Astrocyte (in vitro differentiated cells and primary cell): ENCODE measurements at regions not wholly inside any gene's neighbourhood (a gene's known extent, or its start where the extent isn't known, plus 50 kb on each side); places are given as distances from the start of the nearest gene placed in this dataset.

Experiments
- DNase-seq: peaks from one replicate; pipeline ENCODE4 v3.0.0-alpha.2; 2010; ENCODE audit warnings: low read depth
- FAIRE-seq: peaks from 2 replicates; lab custom pipeline; 2011; peaks lifted over from hg19 to GRCh38; lab: Jason Lieb, UNC
- H2AFZ ChIP-seq: 2 replicates; pipeline ENCODE4 v1.6.0; 2012; ENCODE audit warnings: low read depth, low read length, inconsistent platforms
- H3K27ac ChIP-seq: 2 replicates; pipeline ENCODE4 v1.5.1; 2011; ENCODE audit warnings: low read depth, low read length, inconsistent platforms
- H3K27me3 ChIP-seq: 2 replicates; pipeline ENCODE4 v1.6.0; 2011; ENCODE audit warnings: low read length, inconsistent platforms; ENCODE audit not compliant: insufficient read depth
- H3K36me3 ChIP-seq: 2 replicates; pipeline ENCODE4 v1.5.1; 2011; ENCODE audit warnings: low read length, inconsistent platforms; ENCODE audit not compliant: insufficient read depth
- H3K4me1 ChIP-seq: 2 replicates; pipeline ENCODE4 v1.5.1; 2011; ENCODE audit warnings: low read length, inconsistent platforms; ENCODE audit not compliant: insufficient read depth
- H3K4me2 ChIP-seq: 2 replicates; pipeline ENCODE4 v1.6.0; 2012; ENCODE audit warnings: low read length, inconsistent platforms
- H3K4me3 ChIP-seq: 2 replicates; pipeline ENCODE4 v1.5.1; 2011; ENCODE audit warnings: low read depth, mild to moderate bottlenecking, low read length, inconsistent platforms; ENCODE audit not compliant: insufficient read depth
- H3K79me2 ChIP-seq: 2 replicates; pipeline ENCODE4 v1.6.0; 2012; ENCODE audit warnings: mild to moderate bottlenecking, low read length, inconsistent platforms; ENCODE audit not compliant: insufficient read depth
- H3K9ac ChIP-seq: 2 replicates; pipeline ENCODE4 v1.6.0; 2012; ENCODE audit warnings: mild to moderate bottlenecking, low read length, inconsistent platforms
- H3K9me3 ChIP-seq: 2 replicates; pipeline ENCODE4 v1.5.1; 2012; ENCODE audit warnings: low read depth, mild to moderate bottlenecking, low read length, inconsistent platforms; ENCODE audit not compliant: insufficient read depth
- H4K20me1 ChIP-seq: 2 replicates; pipeline ENCODE4 v1.6.0; 2012; ENCODE audit warnings: low read length, inconsistent platforms; ENCODE audit not compliant: insufficient read depth
- H3K27ac Mint-ChIP-seq: one replicate; pipeline ENCODE4 v1.8.0; 2021; ENCODE audit warnings: mild to moderate bottlenecking, mixed read lengths; ENCODE audit not compliant: unreplicated experiment
- H3K27me3 Mint-ChIP-seq: one replicate; pipeline ENCODE4 v1.8.0; 2021; ENCODE audit warnings: low read depth, mixed read lengths; ENCODE audit not compliant: unreplicated experiment
- H3K36me3 Mint-ChIP-seq: one replicate; pipeline ENCODE4 v1.8.0; 2021; ENCODE audit warnings: low read depth, mixed read lengths; ENCODE audit not compliant: unreplicated experiment
- H3K4me1 Mint-ChIP-seq: one replicate; pipeline ENCODE4 v1.8.0; 2021; ENCODE audit warnings: low read depth, mixed read lengths; ENCODE audit not compliant: unreplicated experiment
- H3K4me3 Mint-ChIP-seq: one replicate; pipeline ENCODE4 v1.8.0; 2021; ENCODE audit warnings: mild to moderate bottlenecking, moderate library complexity, mixed read lengths; ENCODE audit not compliant: unreplicated experiment
- H3K9me3 Mint-ChIP-seq: one replicate; pipeline ENCODE4 v1.8.0; 2021; ENCODE audit warnings: mild to moderate bottlenecking, mixed read lengths; ENCODE audit not compliant: unreplicated experiment
- CTCF ChIP-seq: IDR thresholded peaks from 2 replicates; pipeline ENCODE4 v1.5.1; 2011; ENCODE audit warnings: low read depth, mild to moderate bottlenecking, inconsistent platforms, low read length, moderate library complexity; ENCODE audit not compliant: insufficient read depth
- EZH2 ChIP-seq: IDR thresholded peaks from 2 replicates; pipeline ENCODE4 v1.6.1; 2012; ENCODE audit warnings: mild to moderate bottlenecking, low read length, inconsistent platforms; ENCODE audit not compliant: insufficient read depth

- no peaks in the 10 kb centered on the region for H3K9me3 ChIP-seq
- Mint-ChIP-seq H3K4me3 (no peak overlapping the region), H3K27ac (no peak overlapping the region), H3K36me3 (no peaks in the 10 kb centered on the region), H3K9me3 (no peaks in the 10 kb centered on the region), H3K4me1 (no peaks in the 10 kb centered on the region), H3K27me3 (no peaks in the 10 kb centered on the region)
- H3K36me3 ChIP-seq, result no peaks in the 10 kb centered on the region
- no peak overlapping the region for H3K27ac ChIP-seq
- no peak overlapping the region for H3K4me3 ChIP-seq
- H3K79me2 ChIP-seq, result no peaks in the 10 kb centered on the region
- H3K4me2 ChIP-seq, result no peak overlapping the region
- TF ChIP-seq CTCF (no peak), EZH2 (no peak)
- H3K4me1 ChIP-seq, result no peaks in the 10 kb centered on the region
- no peak for FAIRE-seq
- no peak for DNase-seq
- H4K20me1 ChIP-seq, result no peaks in the 10 kb centered on the region
- no peak overlapping the region for H3K9ac ChIP-seq
- peak overlapping the region; percentile 23 for H2AFZ ChIP-seq
- no peaks in the 10 kb centered on the region for H3K27me3 ChIP-seq
These were observed 166.9 kb upstream of the DIO2 start for GRCh38 chr14:80378084-80378690.

- Histone ChIP-seq H3K36me3 (no peaks in the 10 kb centered on the region), H3K4me3 (no peak overlapping the region), H3K9me3 (no peaks in the 10 kb centered on the region), H3K27ac (no peak overlapping the region), H3K27me3 (no peaks in the 10 kb centered on the region), H3K79me2 (no peaks in the 10 kb centered on the region), H3K4me2 (no peak overlapping the region), H3K9ac (no peak overlapping the region), H2AFZ (no peak overlapping the region), H4K20me1 (no peaks in the 10 kb centered on the region), H3K4me1 (no peaks in the 10 kb centered on the region)
- no peak for TF ChIP-seq CTCF
- no peak for TF ChIP-seq EZH2
- no peak overlapping the region for H3K4me3 Mint-ChIP-seq
- no peaks in the 10 kb centered on the region for H3K27me3 Mint-ChIP-seq
- no peak overlapping the region for H3K27ac Mint-ChIP-seq
- DNase-seq (no peak), FAIRE-seq (no peak)
- no peaks in the 10 kb centered on the region for H3K9me3 Mint-ChIP-seq
- peaks cover 11% of the 10 kb centered on the region for H3K4me1 Mint-ChIP-seq
- H3K36me3 Mint-ChIP-seq, result no peaks in the 10 kb centered on the region
These were observed 153.5 kb upstream of the DIO2 start for GRCh38 chr14:80364816-80365215.

- Mint-ChIP-seq H3K27ac (no peak overlapping the region), H3K4me1 (peaks cover 11% of the 10 kb centered on the region), H3K4me3 (no peak overlapping the region), H3K27me3 (no peaks in the 10 kb centered on the region), H3K36me3 (no peaks in the 10 kb centered on the region), H3K9me3 (no peaks in the 10 kb centered on the region)
- Histone ChIP-seq H3K36me3 (no peaks in the 10 kb centered on the region), H3K9ac (no peak overlapping the region), H2AFZ (no peak overlapping the region), H3K4me1 (no peaks in the 10 kb centered on the region), H4K20me1 (no peaks in the 10 kb centered on the region), H3K9me3 (no peaks in the 10 kb centered on the region), H3K4me3 (no peak overlapping the region), H3K27me3 (no peaks in the 10 kb centered on the region), H3K79me2 (no peaks in the 10 kb centered on the region), H3K27ac (no peak overlapping the region), H3K4me2 (no peak overlapping the region)
- FAIRE-seq (no peak), DNase-seq (peak; percentile 19)
- TF ChIP-seq EZH2, result no peak
- TF ChIP-seq CTCF, result peak; percentile 25
These were observed 153.0 kb upstream of the DIO2 start for GRCh38 chr14:80364274-80364673.
